GM21367 (cell line): ENCODE measurements at regions not wholly inside any gene's neighbourhood (a gene's known extent, or its start where the extent isn't known, plus 50 kb on each side); places are given as distances from the start of the nearest gene placed in this dataset.
"Not testable (repeated sequence)": the region's sequence is repeated elsewhere in the genome, so short reads cannot be mapped to it uniquely, and the experiment has no call there.

ENCODE experiments used
- ATAC-seq: cut with Tn5 transposase; IDR thresholded peaks from one replicate; pipeline ENCODE4 v1.9.1; 2021; ENCODE audit not compliant: unreplicated experiment

GRCh38 chr1:188127507-188127906, 1298.8 kb downstream of the PLA2G4A start:
- ATAC-seq, result no peak

DNA sequence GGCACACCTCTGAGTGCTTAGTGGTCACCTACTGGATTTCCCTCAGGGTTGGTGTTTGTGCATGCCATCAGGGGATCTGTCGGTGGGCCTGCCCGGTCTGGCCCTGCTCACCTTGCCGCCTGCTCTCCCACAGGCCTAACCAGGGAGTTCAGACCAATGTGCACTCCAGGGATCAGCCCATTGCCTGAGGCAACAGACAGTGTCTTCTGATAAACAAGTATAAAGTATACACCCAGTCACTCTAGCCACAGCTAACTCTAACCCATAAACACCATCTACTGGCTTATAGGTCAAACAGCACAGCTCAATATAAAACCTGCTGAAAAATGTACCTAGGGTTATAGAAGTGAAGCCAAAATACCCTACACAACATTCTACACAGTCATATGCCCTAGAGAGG, 1300.0 kb downstream of the PLA2G4A start:
- ATAC-seq, result no peak

GRCh38 chr1:188129856-188130838, 1301.4 kb downstream of the PLA2G4A start:
- ATAC-seq, result no peak

DNA sequence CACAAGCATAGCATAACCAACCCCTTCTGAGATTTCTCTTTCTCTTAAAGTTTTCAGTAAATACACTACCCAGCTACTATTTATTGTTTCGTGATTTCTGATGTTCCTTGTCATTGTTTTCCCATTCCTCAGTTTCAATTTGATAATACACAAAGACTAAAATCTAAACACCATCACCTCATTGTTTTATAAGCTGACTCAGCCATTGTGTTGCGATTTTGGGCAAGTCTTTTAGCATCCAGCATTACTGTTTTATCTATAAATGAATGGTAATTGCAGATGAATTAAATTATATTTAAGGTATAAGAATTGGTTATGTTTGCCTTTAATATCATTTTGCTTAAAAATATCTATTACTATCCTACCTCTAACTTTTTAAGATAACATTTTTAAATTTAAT, 1308.5 kb downstream of the PLA2G4A start:
- ATAC-seq, result no peak

DNA sequence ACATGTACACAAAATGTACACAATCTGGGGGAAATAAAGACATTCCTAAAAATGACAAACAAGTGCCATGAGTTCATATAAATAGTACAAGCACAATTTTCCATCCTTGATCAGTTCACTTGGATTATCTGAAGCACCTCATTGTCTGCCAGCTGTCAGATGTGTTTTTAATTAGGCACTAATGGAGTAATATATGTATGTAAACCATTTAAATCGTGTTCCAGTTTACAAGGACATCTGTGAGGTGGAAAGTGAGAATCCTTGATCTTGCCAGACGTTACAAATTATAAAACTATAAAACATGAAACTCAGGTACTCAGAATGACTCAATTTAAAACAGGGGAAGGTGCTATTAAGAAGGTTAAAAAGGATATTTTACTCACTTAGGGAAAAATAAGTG, 1312.2 kb downstream of the PLA2G4A start:
- no peak for ATAC-seq

DNA sequence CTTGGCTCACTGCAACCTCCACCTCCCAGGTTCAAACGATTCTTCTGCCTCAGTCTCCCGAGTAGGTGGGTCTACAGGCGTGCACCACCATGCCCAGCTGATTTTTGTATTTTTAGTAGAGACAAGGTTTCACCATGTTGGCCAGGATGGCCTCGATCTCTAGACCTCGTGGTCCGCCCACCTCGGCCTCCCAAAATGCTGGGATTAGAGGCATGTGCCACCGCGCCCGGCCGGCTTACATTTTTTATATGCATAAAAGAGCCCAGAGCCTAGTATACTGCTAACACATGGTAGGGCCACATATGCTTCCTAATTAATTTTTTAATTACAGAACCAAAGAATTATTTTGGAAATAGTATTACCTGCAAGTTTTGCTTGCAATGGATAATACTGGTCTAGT, 1325.4 kb downstream of the PLA2G4A start:
- ATAC-seq, result no peak

GRCh38 chr1:188154761-188155160, 1326.0 kb downstream of the PLA2G4A start:
- no peak for ATAC-seq

DNA sequence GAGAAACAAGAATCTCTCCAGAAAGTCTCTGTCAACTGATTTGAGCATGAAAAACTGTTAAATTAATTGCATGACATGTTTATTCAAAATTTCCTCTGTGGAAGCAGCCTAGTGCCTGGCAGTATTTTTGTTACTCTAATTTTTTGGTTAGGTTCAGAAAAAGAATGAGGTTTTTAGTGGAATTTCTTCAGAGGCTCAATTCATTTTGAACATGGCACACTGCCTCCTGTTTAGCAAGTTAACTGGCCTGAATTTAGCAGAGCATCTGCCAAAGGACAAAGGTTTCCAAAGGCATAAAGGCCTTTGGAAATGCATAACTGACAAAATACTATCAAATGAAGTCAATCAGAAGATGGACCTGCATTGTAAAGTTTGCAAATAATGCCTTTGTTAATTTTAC, 1326.5 kb downstream of the PLA2G4A start:
- ATAC-seq, result no peak

GRCh38 chr1:188164459-188164858, 1335.7 kb downstream of the PLA2G4A start:
- ATAC-seq, result no peak

DNA sequence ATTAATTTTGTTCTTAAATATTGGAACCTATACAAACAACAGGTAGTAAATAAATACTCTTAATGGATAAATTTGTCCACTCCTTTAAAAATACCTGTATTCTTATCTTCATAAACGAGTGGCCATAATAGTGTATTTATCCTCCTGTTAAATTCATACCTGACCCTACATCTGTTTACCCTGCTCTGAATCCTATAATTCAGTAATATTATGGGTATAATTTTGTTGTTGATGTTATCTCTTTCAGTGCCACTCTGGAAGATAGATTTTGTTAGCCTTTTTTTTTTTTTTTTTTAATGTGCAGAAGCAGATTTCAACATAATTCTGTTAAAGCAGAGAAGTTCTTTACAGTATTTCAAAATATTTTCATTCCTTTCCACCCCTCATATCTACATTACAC, 1337.9 kb downstream of the PLA2G4A start:
- no peak for ATAC-seq

GRCh38 chr1:188169971-188170370, 1341.2 kb downstream of the PLA2G4A start:
- no peak for ATAC-seq

GRCh38 chr1:188170411-188170810, 1341.7 kb downstream of the PLA2G4A start:
- no peak for ATAC-seq

- no peak for ATAC-seq
Observed at GRCh38 chr1:188170935-188171334, 1342.2 kb downstream of the PLA2G4A start.

DNA sequence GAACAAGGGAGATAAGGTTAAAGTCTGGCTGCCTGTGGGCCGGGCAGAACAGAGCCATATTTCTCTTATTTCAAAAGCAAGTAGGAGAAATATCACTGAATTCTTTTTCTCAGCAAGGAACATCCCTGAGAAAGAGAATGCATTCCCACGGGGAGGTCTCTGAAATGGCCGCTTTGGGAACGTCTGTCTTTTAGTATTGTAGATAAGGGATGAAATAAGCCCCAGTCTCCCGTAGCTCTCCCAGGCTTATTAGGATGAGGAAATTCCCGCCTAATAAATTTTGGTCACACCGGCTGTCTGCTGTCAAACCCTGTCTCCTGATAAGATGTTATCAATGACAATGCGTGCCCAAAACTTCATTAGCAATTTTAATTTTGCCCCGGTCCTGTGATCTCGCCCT, 1353.3 kb downstream of the PLA2G4A start:
- not testable (repeated sequence) for ATAC-seq

DNA sequence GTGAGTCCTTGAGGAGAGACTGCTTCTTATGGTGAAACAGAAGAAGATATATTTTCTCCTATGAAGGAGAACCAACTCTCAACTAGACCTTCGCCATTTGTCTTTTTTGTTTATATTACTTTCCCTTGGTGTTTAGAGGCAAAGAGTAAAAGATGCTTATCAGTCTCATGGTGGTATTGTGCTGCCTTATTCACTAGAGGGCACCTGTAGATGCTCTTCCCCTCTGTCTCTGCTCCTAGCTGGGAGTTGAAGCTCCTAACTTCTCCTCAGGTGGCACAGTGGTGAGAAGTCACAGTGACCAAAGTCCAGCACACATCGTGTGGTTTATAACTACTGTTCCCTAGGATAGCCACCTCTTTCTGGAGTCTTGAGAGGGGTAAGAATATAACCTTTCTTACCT, 1359.6 kb downstream of the PLA2G4A start:
- no peak for ATAC-seq

DNA sequence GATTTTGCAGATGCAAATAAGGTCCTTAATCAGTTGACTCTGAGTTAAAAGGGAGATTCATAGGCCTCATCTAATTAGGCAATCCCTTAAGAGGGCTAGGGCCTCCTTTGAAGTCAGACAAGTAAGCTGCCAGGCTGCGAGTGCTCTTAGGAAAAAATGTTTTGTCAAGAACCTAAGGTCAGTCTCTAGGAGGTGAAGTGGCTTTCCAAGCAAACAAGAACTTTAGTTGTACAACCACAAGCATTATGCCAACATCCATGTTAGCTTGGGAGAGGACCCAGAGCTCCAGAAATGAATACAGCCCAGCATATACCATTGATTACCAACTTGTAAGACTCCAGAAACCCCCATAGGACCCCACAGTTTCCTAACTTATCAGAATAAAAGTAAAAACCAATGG, 1366.2 kb downstream of the PLA2G4A start:
- no peak for ATAC-seq

DNA sequence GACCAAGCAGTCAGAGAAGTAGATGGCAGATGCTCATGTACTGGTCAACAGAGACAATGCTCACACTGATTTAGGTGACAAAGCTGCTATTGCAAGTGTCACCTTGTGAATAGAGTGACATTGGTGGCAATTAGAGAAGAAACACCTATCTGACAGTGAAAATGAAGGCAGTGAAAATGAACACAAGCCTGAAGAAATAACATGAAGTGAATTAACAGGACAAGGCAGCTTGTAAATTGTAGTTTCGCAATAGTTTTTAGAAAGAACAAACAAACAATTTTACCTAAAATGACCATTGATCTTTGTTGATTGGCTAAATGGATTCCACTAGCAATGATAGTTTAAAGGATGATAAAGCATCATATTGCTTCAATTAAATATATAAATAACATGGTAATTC, 1389.5 kb downstream of the PLA2G4A start:
- no peak for ATAC-seq

DNA sequence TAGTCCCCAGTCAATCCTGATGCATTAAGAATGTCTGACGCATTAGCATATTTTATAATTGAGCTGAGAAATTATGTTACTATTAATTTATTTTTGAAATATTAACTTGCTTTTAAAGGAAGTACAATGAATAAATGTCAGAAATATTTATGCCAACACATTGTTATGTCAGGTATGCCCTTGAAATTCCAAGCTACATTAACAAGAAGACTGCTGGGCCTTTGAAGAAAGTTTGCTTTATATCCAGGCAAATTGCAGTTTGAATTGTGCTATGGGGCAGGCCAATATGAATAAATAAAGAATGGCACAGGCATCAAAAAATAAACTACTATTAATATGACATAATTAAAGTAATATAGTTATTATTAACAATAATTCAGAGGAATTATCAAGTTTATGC, 1391.3 kb downstream of the PLA2G4A start:
- no peak for ATAC-seq

GRCh38 chr1:188224263-188224662, 1395.5 kb downstream of the PLA2G4A start:
- ATAC-seq, result no peak

DNA sequence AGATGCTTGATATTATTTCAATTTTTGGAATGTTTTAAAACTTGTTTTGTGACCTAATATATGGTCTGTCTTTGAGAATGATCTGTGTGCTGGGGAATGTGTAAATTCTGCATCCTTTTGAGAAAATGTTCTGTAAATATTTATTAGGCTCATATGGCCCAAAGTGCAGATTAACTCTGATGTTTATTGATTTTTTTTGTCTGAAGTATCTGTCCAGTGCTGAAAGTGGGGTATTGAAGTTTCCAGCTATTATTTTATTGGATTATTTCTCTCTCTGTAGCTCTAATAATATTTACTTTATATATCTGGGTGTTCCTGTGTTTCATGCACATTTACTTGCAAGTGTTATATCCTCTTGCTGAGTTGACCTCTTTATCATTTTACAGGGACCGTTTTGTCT, 1397.2 kb downstream of the PLA2G4A start:
- no peak for ATAC-seq

- ATAC-seq, result no peak
Observed at GRCh38 chr1:188228623-188229022, 1399.9 kb downstream of the PLA2G4A start.

- ATAC-seq, result no peak
Observed at GRCh38 chr1:188237573-188238348, 1409.0 kb downstream of the PLA2G4A start.
